Testis (tissue), 2 donors: ENCODE measurements at regions not wholly inside any gene's neighbourhood (a gene's known extent, or its start where the extent isn't known, plus 50 kb on each side); places are given as distances from the start of the nearest gene placed in this dataset.

Source experiments
- DNase-seq: peaks from one replicate; pipeline ENCODE4 v3.0.0-alpha.2; 2019
- H3K27ac ChIP-seq, 2 donors: fragments of 200-600 bp; sonication (generic); one replicate each; pipeline ENCODE4 v1.5.1; 2019
- H3K27me3 ChIP-seq: fragments of 200-600 bp; sonication (generic); one replicate; pipeline ENCODE4 v1.5.1; 2019
- H3K36me3 ChIP-seq: fragments of 200-600 bp; sonication (generic); one replicate; pipeline ENCODE4 v1.5.1; 2017; ENCODE audit warnings: low read depth; ENCODE audit errors: missing control alignments
- H3K4me1 ChIP-seq: fragments of 200-600 bp; sonication (generic); one replicate; pipeline ENCODE4 v1.5.1; 2019
- H3K4me3 ChIP-seq, 2 donors: fragments of 200-600 bp; sonication (generic); one replicate each; pipeline ENCODE4 v1.5.1; 2017 to 2019
- H3K9me3 ChIP-seq: fragments of 200-600 bp; sonication (generic); one replicate; pipeline ENCODE4 v1.5.1; 2017
- POLR2A ChIP-seq: fragments of 450-650 bp; IDR thresholded peaks from one replicate; pipeline ENCODE4 v1.6.1; 2017; ENCODE audit warnings: antibody characterized with exemption, mild to moderate bottlenecking, moderate library complexity
- WGBS, 2 donors: methylation state at CpG; one replicate each; pipeline ENCODE4 v1.1.5; 2018; 5-methylcytosine and 5-hydroxymethylcytosine counted together
- intact Hi-C: fragments of 100-400 bp; cut with DNase I; formaldehyde crosslinking; loops from one replicate; pipeline ENCODE4 v1.15.1; 2023; ENCODE audit warnings: low total_unique reads
- TF ChIP-seq, protein P1 (sequence below), 3 experiments: fragments of 450-650 bp in 2 of 3; fragments of 200-600 bp in 1 of 3; sonication (generic) in 1 of 3; IDR thresholded peaks; one replicate each; pipeline ENCODE4 v1.5.1; 2016 to 2019; ENCODE audit warnings: antibody characterized with exemption in 3 of 3, mild to moderate bottlenecking in 2 of 3, moderate library complexity in 1 of 3

DNA sequence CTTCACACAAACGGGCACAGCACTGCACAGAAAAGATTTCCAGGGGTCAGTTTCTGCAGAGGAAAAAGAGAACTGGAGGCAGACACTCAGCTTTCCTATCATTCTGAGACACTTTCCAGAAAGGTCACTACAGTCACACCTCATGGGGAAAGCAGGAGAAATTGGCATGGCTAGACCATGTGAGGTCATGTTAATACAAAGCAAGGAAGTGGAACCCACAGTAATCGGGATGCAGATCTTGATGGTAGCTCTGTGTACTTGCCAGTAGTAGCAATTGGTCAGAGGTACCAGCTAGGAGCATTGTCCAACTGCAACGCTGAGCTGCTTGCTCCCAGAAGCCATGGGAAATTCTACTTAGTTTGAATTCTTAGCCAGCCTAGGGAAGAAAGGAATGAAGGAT, 255.3 kb upstream of the PCDH10 start:
- DNase-seq, result no peak
- Histone ChIP-seq H3K36me3 (no peaks in the 10 kb centered on the region), H3K4me3 (no peak overlapping the region), H3K4me1 (no peaks in the 10 kb centered on the region), H3K27me3 (no peaks in the 10 kb centered on the region), H3K27ac (no peak overlapping the region), H3K9me3 (no peaks in the 10 kb centered on the region)
- no peak for TF ChIP-seq POLR2A
- TF ChIP-seq, protein P1, sequence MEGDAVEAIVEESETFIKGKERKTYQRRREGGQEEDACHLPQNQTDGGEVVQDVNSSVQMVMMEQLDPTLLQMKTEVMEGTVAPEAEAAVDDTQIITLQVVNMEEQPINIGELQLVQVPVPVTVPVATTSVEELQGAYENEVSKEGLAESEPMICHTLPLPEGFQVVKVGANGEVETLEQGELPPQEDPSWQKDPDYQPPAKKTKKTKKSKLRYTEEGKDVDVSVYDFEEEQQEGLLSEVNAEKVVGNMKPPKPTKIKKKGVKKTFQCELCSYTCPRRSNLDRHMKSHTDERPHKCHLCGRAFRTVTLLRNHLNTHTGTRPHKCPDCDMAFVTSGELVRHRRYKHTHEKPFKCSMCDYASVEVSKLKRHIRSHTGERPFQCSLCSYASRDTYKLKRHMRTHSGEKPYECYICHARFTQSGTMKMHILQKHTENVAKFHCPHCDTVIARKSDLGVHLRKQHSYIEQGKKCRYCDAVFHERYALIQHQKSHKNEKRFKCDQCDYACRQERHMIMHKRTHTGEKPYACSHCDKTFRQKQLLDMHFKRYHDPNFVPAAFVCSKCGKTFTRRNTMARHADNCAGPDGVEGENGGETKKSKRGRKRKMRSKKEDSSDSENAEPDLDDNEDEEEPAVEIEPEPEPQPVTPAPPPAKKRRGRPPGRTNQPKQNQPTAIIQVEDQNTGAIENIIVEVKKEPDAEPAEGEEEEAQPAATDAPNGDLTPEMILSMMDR (IDR thresholded peaks at IDR 0.05), result no peak
- 48 to 70% methylated on average over 3 of the region's 3 CpGs for WGBS, 2 donors
- intact Hi-C loops, result no loop called here

DNA sequence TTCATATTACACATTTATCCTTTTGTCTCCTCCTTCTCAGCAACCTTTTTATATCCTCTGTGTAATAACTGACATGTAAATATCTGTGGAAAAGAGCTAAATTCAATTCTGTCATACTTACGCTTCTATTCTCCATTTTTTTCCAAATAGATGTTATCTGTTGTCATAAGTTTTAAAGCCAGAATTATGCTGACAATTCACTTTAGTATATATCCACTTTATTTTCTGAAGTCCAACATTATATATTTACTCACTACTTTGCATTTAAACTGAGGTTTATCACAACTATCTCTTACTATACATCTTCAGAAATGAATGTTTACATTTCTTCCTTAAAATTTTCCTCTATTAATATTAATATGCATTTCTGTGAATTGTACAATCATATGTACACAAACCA, 247.9 kb upstream of the PCDH10 start:
- TF ChIP-seq, protein P1 (IDR thresholded peaks at IDR 0.05), result no peak
- TF ChIP-seq POLR2A, result no peak
- WGBS, 2 donors, result 92 to 96% methylated on average over 1 of the region's 1 CpG
- intact Hi-C loops, result no loop called here

DNA sequence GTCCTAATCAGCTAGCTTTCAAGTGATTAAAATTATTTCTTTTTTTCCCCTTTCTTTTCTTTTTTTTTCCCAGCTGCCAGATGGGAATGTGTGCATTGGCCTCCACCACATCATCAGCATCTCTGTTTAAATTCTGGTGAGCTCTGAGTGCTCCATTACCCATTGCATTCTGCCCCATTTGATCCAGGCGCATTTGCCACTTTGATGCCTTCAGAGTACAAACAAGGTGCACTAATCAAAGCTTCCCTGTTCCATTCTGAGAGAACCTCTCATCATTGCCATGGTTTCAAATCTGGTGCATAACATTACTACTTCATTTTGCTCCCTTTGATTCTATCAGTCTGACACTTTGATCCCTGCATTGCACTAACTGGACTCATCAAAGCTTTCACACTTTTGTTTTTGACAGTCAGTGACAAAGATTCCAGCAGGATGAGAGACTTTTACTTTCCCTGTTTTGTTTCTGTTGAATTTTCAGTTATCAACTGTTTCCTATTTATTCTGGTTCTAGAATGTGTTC, 238.8 kb upstream of the PCDH10 start:
- no peak for TF ChIP-seq POLR2A
- TF ChIP-seq, protein P1 (IDR thresholded peaks at IDR 0.05), result no peak
- DNase-seq, result no peak
- Histone ChIP-seq H3K36me3 (no peaks in the 10 kb centered on the region), H3K4me1 (no peaks in the 10 kb centered on the region), H3K4me3 (no peak overlapping the region), H3K27me3 (no peaks in the 10 kb centered on the region), H3K9me3 (no peaks in the 10 kb centered on the region), H3K27ac (no peak overlapping the region)
- intact Hi-C loops, result no loop called here
- WGBS, 2 donors, result 90% methylated on average over 1 of the region's 1 CpG

More for the DNA sequence above, 247.9 kb upstream of the PCDH10 start:
- Histone ChIP-seq H3K9me3 (no peaks in the 10 kb centered on the region), H3K4me1 (no peaks in the 10 kb centered on the region), H3K27me3 (no peaks in the 10 kb centered on the region), H3K27ac (no peak overlapping the region), H3K4me3 (no peak overlapping the region), H3K36me3 (no peaks in the 10 kb centered on the region)
- no peak for DNase-seq

DNA sequence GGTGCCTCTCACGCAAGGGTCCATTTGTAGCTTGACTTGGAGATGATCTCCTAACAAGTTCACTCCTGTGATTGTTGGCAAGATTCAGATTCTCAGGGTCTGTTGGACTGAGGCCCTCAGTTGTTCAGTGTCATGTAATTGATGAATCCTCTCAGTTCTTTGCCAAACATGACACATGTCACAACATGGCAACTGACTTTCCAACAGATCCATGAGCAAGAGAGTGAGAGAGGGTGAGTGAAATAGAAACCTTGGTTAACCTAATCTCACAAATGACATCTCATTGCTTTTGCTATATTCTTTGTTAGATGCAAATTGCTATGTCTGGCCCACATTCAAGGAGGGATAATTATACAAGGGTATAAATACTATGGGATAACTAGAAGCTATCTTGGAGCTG, 231.0 kb upstream of the PCDH10 start:
- H3K27ac ChIP-seq, result no peak overlapping the region
- no peaks in the 10 kb centered on the region for H3K9me3 ChIP-seq
- H3K36me3 ChIP-seq, result no peaks in the 10 kb centered on the region
- WGBS, 2 donors, result 83 to 100% methylated on average over 1 of the region's 1 CpG
- intact Hi-C loops, result no loop called here
- no peaks in the 10 kb centered on the region for H3K4me1 ChIP-seq
- H3K27me3 ChIP-seq, result no peaks in the 10 kb centered on the region
- H3K4me3 ChIP-seq, result no peak overlapping the region
- TF ChIP-seq, protein P1 (IDR thresholded peaks at IDR 0.05), result no peak
- TF ChIP-seq POLR2A, result no peak
- no peak for DNase-seq

DNA sequence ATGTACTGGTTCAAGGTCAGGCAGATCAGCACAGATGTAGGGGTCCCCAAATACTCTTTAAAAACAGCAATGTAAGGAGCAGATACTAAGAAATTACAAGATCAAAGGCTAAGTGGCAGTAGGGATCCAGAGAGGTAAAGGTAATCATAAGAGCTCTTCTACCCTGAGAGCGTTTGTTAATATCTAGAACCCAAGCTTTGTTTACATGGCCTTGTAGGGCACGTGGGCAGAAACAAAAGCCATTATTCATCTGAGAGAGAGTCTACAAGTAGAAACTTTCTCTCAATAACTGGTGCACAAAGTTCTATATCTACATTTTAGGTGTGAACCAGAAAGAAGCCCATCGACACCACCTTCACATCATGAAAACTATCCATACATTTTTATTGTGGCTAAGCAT, 225.6 kb upstream of the PCDH10 start:
- Histone ChIP-seq H3K9me3 (no peaks in the 10 kb centered on the region), H3K36me3 (no peaks in the 10 kb centered on the region), H3K27ac (no peak overlapping the region), H3K27me3 (no peaks in the 10 kb centered on the region), H3K4me3 (no peak overlapping the region), H3K4me1 (no peaks in the 10 kb centered on the region)
- TF ChIP-seq POLR2A, result no peak
- TF ChIP-seq, protein P1 (IDR thresholded peaks at IDR 0.05), result no peak
- intact Hi-C loops, result no loop called here
- DNase-seq, result no peak
- WGBS, 2 donors, result 38 to 42% methylated on average over 3 of the region's 3 CpGs
